Hepatocyte (in vitro differentiated cells): ENCODE measurements at regions not wholly inside any gene's neighbourhood (a gene's known extent, or its start where the extent isn't known, plus 50 kb on each side); places are given as distances from the start of the nearest gene placed in this dataset.
A peak's percentile ranks its signal among the peaks of the same experiment; 100 is the strongest.

Source experiments
- DNase-seq: peaks from one replicate; pipeline ENCODE4 v3.0.0-alpha.2; 2016; ENCODE audit warnings: low spot score
- H2AFZ ChIP-seq: fragments of 200-600 bp; sonication (generic); 2 replicates; pipeline ENCODE4 v1.6.0; 2016; ENCODE audit warnings: antibody characterized with exemption, mild to moderate bottlenecking
- H3K27ac ChIP-seq: fragments of 200-600 bp; sonication (generic); 2 replicates; pipeline ENCODE4 v1.5.1; 2016; ENCODE audit warnings: mild to moderate bottlenecking
- H3K27me3 ChIP-seq: fragments of 200-600 bp; sonication (generic); 2 replicates; pipeline ENCODE4 v1.6.1; 2016
- H3K36me3 ChIP-seq: fragments of 200-600 bp; sonication (generic); replicated peaks from 2 replicates; pipeline ENCODE4 v1.5.1; 2016; ENCODE audit warnings: low read depth; ENCODE audit not compliant: insufficient read depth
- H3K4me1 ChIP-seq: fragments of 200-600 bp; sonication (generic); 2 replicates; pipeline ENCODE4 v1.5.1; 2016; ENCODE audit warnings: mild to moderate bottlenecking, moderate library complexity; ENCODE audit not compliant: insufficient read depth
- H3K4me2 ChIP-seq: fragments of 200-600 bp; sonication (generic); 2 replicates; pipeline ENCODE4 v1.6.0; 2016
- H3K4me3 ChIP-seq: fragments of 200-600 bp; sonication (generic); 2 replicates; pipeline ENCODE4 v1.5.1; 2016; ENCODE audit warnings: mild to moderate bottlenecking
- H3K79me2 ChIP-seq: fragments of 200-600 bp; sonication (generic); 2 replicates; pipeline ENCODE4 v1.6.0; 2017; ENCODE audit warnings: mild to moderate bottlenecking
- H3K9me2 ChIP-seq: fragments of 200-600 bp; sonication (generic); replicated peaks from 2 replicates; pipeline ENCODE4 v1.6.0; 2017; ENCODE audit warnings: mild to moderate bottlenecking; ENCODE audit not compliant: insufficient read depth
- H3K9me3 ChIP-seq: fragments of 200-600 bp; sonication (generic); 2 replicates; pipeline ENCODE4 v1.5.1; 2016; ENCODE audit warnings: low read depth, mild to moderate bottlenecking
- H4K20me1 ChIP-seq: fragments of 200-600 bp; sonication (generic); 2 replicates; pipeline ENCODE4 v1.6.0; 2016; ENCODE audit warnings: mild to moderate bottlenecking; ENCODE audit not compliant: insufficient read depth, poor library complexity, severe bottlenecking
- EZH2 ChIP-seq: fragments of 200-600 bp; sonication (generic); IDR thresholded peaks from 2 replicates; pipeline ENCODE4 v1.6.1; 2016; ENCODE audit warnings: antibody characterized with exemption, mild to moderate bottlenecking, borderline replicate concordance
- EZH2phosphoT487 ChIP-seq: fragments of 200-600 bp; sonication (generic); IDR thresholded peaks from one replicate; pipeline ENCODE4 v1.6.1; 2018; ENCODE audit warnings: antibody characterized with exemption, mild to moderate bottlenecking, low read depth, moderate library complexity; ENCODE audit not compliant: unreplicated experiment, severe bottlenecking
- whole genome bisulfite sequencing: methylation state at CpG from one replicate; pipeline ENCODE4 v1.1.6; 2016; ENCODE audit warnings: low lambda C conversion rate; ENCODE audit errors: missing lambda C conversion rate; 5-methylcytosine and 5-hydroxymethylcytosine counted together
- TF ChIP-seq, protein P1 (sequence below): fragments of 200-600 bp; sonication (generic); IDR thresholded peaks from 2 replicates; pipeline ENCODE4 v1.5.1; 2016; ENCODE audit warnings: antibody characterized with exemption, mild to moderate bottlenecking; ENCODE audit not compliant: poor library complexity

DNA sequence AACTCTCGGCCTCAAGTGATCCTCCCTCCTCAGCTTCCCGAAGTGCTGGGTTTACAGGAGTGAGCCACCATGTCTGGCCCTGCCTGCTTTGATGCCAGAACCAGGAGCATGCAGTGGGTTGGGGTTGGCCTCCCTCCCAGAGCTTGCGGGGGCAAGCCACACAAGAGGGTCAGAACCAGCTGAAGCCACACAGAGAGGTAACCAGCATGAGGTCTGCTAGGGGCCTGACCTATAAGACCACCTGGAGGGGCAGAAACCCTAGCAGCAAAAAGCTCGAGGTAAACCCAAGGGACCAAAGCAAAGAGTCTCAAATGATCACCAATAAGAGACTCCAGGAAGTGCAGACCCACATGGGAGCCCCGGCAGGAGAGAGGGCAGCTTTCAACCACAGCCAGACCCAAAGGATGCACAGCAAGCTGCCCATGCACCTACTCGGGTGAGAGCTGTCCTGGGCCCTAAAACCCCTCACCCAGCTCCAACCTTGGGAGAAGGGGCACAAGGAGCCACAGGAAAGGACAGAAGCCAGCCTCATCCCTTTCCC, 81.2 kb downstream of the TOMM20 start:
- H2AFZ ChIP-seq: no peak overlapping the region
- WGBS: 95% methylated on average over 6 of the region's 6 CpGs
- H3K27ac ChIP-seq: peak overlapping the region; percentile 90
- TF ChIP-seq EZH2: no peak
- TF ChIP-seq EZH2phosphoT487: no peak
- TF ChIP-seq, protein P1, sequence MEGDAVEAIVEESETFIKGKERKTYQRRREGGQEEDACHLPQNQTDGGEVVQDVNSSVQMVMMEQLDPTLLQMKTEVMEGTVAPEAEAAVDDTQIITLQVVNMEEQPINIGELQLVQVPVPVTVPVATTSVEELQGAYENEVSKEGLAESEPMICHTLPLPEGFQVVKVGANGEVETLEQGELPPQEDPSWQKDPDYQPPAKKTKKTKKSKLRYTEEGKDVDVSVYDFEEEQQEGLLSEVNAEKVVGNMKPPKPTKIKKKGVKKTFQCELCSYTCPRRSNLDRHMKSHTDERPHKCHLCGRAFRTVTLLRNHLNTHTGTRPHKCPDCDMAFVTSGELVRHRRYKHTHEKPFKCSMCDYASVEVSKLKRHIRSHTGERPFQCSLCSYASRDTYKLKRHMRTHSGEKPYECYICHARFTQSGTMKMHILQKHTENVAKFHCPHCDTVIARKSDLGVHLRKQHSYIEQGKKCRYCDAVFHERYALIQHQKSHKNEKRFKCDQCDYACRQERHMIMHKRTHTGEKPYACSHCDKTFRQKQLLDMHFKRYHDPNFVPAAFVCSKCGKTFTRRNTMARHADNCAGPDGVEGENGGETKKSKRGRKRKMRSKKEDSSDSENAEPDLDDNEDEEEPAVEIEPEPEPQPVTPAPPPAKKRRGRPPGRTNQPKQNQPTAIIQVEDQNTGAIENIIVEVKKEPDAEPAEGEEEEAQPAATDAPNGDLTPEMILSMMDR: no peak
- no peak for DNase-seq
- H3K27me3 ChIP-seq: no peaks in the 10 kb centered on the region
- no peaks in the 10 kb centered on the region for H3K9me2 ChIP-seq
- no peaks in the 10 kb centered on the region for H3K9me3 ChIP-seq
- no peak overlapping the region for H3K4me2 ChIP-seq
- H4K20me1 ChIP-seq: no peaks in the 10 kb centered on the region
- no peaks in the 10 kb centered on the region for H3K36me3 ChIP-seq
- H3K4me3 ChIP-seq: no peak overlapping the region
- no peaks in the 10 kb centered on the region for H3K79me2 ChIP-seq
- H3K4me1 ChIP-seq: no peaks in the 10 kb centered on the region

- 94% methylated on average over 17 of the region's 17 CpGs for WGBS
- H3K9me3 ChIP-seq: no peaks in the 10 kb centered on the region
- no peaks in the 10 kb centered on the region for H3K4me1 ChIP-seq
- no peak overlapping the region for H3K27ac ChIP-seq
- H3K4me2 ChIP-seq: no peak overlapping the region
- H3K36me3 ChIP-seq: no peaks in the 10 kb centered on the region
- H3K27me3 ChIP-seq: no peaks in the 10 kb centered on the region
- H4K20me1 ChIP-seq: no peaks in the 10 kb centered on the region
- H3K9me2 ChIP-seq: no peaks in the 10 kb centered on the region
- no peak for DNase-seq
- no peak overlapping the region for H3K4me3 ChIP-seq
- H2AFZ ChIP-seq: no peak overlapping the region
- H3K79me2 ChIP-seq: no peaks in the 10 kb centered on the region
- TF ChIP-seq EZH2phosphoT487: no peak
- TF ChIP-seq, protein P1: no peak
- TF ChIP-seq EZH2: no peak
Observed at GRCh38 chr1:235045921-235046601, 82.6 kb downstream of the TOMM20 start.

DNA sequence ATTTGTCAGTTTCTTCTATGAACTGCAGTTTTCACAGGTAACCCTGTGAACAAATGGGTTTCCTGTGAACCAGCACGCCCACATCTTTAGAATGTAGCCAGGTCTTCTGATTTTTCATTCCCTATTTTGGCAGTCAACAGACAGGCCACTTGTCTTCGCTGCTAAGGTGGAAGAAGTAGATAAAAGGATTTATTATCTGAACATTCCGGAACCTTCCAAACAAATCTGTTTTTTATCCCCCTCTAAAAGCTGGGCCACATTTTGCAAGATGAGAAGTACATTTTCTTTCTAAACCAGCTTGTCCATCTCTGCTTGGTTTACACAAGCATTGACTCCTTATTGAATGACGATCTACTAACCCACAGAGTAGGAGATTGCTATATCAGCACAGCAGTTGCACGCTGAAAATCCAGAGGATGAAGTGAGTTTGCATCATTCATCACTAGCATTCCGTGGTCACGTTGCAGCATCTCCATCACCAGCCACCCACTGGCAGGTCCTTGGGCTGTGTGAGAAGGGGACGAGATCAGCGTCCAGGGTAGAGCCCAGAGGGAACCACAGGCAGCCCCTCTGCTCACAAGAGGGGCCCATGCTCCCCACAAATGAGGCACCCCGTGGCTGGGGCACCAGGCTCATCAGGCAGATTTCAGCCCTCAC, 83.5 kb downstream of the TOMM20 start:
- no peaks in the 10 kb centered on the region for H3K27me3 ChIP-seq
- no peaks in the 10 kb centered on the region for H3K4me1 ChIP-seq
- no peaks in the 10 kb centered on the region for H4K20me1 ChIP-seq
- no peak overlapping the region for H3K27ac ChIP-seq
- 70% methylated on average over 10 of the region's 10 CpGs for WGBS
- no peaks in the 10 kb centered on the region for H3K9me2 ChIP-seq
- H3K4me2 ChIP-seq: no peak overlapping the region
- H3K36me3 ChIP-seq: no peaks in the 10 kb centered on the region
- no peak for DNase-seq
- H2AFZ ChIP-seq: no peak overlapping the region
- no peaks in the 10 kb centered on the region for H3K79me2 ChIP-seq
- TF ChIP-seq, protein P1: no peak
- TF ChIP-seq EZH2 (no peak), EZH2phosphoT487 (no peak)
- H3K4me3 ChIP-seq: no peak overlapping the region
- H3K9me3 ChIP-seq: no peaks in the 10 kb centered on the region
